SW480 (cell line): ENCODE measurements at regions not wholly inside any gene's neighbourhood (a gene's known extent, or its start where the extent isn't known, plus 50 kb on each side); places are given as distances from the start of the nearest gene placed in this dataset.

Source experiments
- DNase-seq: peaks from one replicate; pipeline ENCODE4 v3.0.0-alpha.2; 2016; ENCODE audit warnings: low spot score

- no peak for DNase-seq
These were observed 143.3 kb downstream of the CYP26B1 start for GRCh38 chr2:72004201-72004915.

GRCh38 chr2:72003796-72004195, 143.9 kb downstream of the CYP26B1 start:
- DNase-seq: no peak

GRCh38 chr2:72003124-72003523, 144.5 kb downstream of the CYP26B1 start:
- DNase-seq: no peak

DNA sequence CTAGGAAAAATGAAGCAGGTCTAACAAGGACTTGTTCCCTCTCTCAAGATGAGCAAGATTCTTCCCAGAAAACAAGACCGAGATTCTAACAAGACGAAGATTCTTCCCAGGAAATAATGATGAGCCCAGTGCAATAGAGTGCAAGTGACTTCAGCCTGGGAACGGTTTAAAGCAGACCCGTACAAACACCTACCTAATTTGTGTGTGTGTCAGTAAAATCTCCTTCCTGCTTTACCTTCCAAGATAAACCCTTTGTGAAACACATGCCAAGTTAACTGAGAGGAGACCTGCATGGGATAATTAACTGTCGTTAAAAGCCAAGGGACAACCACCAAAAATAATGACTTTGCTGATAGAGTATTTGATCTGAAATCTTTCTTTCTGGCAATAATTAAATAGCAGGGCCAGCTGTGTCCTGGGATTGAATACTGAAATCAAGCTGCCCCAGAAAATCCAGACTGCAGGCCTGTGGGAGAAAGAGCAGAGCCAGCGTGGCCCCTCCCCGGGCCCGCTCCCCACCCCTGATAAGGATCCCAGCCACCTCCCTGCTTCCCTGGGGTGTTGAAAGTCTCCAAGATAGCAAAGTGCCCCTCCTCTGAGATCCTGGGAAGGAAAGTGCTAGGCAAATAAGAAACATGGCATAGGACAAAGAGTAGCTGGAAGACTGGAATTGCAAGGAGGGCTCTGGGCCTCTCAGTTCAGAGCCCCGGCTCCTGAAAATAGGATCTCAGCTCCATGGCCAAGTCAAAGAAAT, 145.5 kb downstream of the CYP26B1 start:
- no peak for DNase-seq

- no peak for DNase-seq
These were observed 147.6 kb downstream of the CYP26B1 start for GRCh38 chr2:72000110-72000509.

DNA sequence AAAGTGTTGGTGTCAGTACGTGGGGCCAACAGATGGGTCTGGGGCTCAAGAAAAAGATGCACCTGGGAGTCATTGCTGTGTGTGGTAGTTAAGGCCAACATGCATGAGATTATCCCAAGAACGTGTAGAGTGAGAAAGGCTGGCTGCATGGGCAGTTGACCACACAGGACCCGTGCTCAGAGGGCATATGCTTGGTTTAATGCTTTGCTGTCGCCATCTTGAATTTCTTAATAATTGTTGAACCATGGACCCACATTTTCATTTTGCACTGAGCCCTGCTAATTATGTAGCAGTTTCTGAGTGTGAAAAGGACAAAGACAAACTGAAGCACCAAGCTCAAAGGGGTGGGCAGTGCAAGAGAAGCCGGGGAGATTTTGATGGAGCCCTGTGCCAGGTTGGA, 148.1 kb downstream of the CYP26B1 start:
- no peak for DNase-seq

DNA sequence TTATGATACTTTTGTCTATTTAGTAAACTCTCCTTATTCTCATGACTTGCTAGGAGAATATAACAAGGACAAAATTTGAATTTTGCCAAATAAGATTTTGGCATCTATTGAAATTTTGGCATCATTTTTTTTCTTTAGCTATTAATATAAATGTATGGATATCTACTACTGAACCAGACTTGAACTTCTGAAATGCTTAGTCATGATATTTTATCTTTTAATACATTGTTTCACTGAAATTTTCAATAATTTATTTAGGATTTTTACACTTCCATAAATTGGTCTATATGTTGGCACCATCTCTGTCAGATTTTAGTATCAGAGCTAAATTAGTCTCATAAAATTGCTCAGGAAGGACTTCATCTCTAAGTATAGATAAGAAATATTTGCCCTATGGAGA, 149.8 kb downstream of the CYP26B1 start:
- DNase-seq: no peak

GRCh38 chr2:71995067-71995665, 152.5 kb downstream of the CYP26B1 start:
- DNase-seq: peak; percentile 57

DNA sequence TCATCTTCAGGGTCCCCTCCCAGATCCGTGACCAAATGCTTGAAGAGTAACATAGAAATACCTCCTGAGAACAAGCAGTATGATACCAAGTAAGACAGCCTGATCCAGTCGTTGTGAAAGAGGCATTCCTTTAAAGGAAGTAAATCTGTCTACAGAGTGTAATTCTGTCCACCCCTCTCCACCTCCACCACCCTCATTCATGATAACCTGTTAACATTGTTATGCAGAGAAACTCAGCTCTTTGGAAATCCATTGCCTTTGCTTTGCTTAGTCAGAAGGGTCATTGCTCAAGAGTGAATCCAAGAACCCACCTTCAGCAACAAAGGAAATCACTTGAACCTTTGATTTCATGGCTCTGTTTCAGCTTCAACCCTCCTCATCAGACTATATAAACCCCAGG, 155.6 kb downstream of the CYP26B1 start:
- DNase-seq: no peak

- no peak for DNase-seq
These were observed 156.3 kb downstream of the CYP26B1 start for GRCh38 chr2:71991397-71991796.

DNA sequence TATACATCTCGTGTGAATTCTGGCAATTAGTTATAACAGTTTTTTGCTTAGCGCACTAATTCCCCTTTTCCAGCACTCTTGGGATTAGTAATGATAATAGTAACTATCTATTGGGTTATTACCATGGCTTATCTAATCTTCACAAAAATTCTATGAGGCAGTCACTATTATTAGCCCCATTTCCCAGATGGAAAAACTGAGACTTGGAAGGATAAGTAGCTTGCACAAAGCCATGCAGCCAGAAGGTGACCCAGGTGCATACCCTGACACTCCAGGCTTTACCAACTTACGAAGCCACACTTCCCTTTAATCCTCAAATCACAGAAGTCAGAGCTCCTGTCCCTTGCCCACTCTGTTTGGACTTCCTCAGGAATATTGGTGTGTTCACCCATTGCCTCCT, 156.8 kb downstream of the CYP26B1 start:
- no peak for DNase-seq

GRCh38 chr2:71990122-71990521, 157.5 kb downstream of the CYP26B1 start:
- no peak for DNase-seq

- no peak for DNase-seq
These were observed 158.0 kb downstream of the CYP26B1 start for GRCh38 chr2:71989671-71990070.

- no peak for DNase-seq
These were observed 159.5 kb downstream of the CYP26B1 start for GRCh38 chr2:71988170-71988569.

DNA sequence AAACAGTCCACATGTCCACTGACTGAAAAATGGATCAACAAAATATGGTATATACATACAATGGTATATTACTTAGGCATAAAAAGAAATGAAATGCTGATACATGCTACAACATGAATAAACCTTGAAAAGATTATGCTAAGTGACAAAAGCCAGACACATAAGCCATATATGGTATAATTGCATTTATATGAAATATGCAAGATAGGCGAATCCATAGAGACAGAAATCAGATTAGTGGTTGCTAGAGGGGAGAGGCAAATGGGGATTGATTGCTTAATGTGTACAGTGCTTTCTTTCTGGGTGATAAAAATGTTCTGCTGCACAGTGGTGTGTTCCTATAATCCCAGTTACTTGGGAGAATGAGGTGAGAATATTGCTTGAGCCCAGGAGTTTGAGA, 171.0 kb downstream of the CYP26B1 start:
- DNase-seq: no peak

- no peak for DNase-seq
These were observed 172.8 kb downstream of the CYP26B1 start for GRCh38 chr2:71974846-71975245.

GRCh38 chr2:71971493-71971892, 176.2 kb downstream of the CYP26B1 start:
- DNase-seq: no peak

DNA sequence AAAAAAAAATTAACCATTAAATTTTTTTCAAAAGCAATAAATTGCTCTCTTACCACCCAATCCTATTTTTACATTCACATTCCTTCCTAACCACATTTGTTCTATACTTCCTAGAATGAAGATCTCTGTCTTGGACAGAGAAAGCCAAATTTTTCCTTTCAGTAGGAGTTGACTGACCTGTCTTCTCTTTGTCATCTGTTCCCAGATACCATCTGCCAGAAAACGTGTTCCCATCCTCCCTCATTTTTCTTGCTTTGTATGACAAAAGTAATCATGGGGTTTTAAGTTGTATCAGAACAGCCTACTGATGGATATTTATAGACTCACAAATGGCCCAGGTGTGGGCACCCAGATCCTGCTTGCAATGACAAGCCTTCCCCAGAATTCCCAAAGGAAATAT, 182.1 kb downstream of the CYP26B1 start:
- no peak for DNase-seq

- DNase-seq: peak; percentile 35
These were observed 184.6 kb downstream of the CYP26B1 start for GRCh38 chr2:71962911-71963694.

- DNase-seq: no peak
These were observed 185.3 kb downstream of the CYP26B1 start for GRCh38 chr2:71962350-71962749.

- no peak for DNase-seq
These were observed 186.2 kb downstream of the CYP26B1 start for GRCh38 chr2:71961289-71962027.

- DNase-seq: no peak
These were observed 188.2 kb downstream of the CYP26B1 start for GRCh38 chr2:71959494-71959893.
